NCI-H524 treated with DMSO at 0.1 percent for 48 hours (cell line): ENCODE measurements at regions not wholly inside any gene's neighbourhood (a gene's known extent, or its start where the extent isn't known, plus 50 kb on each side); places are given as distances from the start of the nearest gene placed in this dataset.
A peak's percentile ranks its signal among the peaks of the same experiment; 100 is the strongest.

Experiments
- DNase-seq: peaks from one replicate; lab custom pipeline; 2025; lab: John Stamatoyannopoulos, UW

- no peak for DNase-seq
Observed at GRCh38 chr10:63708421-63708820, 187.2 kb downstream of the REEP3 start.

DNA sequence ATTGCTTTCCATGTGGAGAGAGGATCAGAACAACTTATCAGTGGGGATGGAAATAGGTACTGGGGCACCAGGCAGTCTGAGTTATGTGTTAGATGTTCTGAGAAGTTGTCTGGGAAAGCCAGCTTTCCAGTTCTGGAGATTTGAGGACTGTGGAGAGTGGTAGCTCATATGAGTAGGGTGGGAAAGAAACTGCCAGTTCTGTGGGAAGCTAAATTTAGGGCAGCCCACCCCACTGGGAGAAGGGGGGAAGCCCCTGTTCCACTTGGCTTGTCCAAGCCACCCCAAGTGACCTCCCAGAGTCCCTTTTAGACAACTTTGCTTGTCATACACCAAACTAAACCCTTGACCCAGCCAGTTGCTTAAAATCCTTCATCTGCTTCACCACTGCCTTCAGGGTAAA lies 189.5 kb downstream of the REEP3 start:
- no peak for DNase-seq

GRCh38 chr10:63711361-63711760 lies 190.2 kb downstream of the REEP3 start:
- DNase-seq, result no peak

- DNase-seq, result peak; percentile 9
Observed at GRCh38 chr10:63711867-63712716, 190.9 kb downstream of the REEP3 start.

DNA sequence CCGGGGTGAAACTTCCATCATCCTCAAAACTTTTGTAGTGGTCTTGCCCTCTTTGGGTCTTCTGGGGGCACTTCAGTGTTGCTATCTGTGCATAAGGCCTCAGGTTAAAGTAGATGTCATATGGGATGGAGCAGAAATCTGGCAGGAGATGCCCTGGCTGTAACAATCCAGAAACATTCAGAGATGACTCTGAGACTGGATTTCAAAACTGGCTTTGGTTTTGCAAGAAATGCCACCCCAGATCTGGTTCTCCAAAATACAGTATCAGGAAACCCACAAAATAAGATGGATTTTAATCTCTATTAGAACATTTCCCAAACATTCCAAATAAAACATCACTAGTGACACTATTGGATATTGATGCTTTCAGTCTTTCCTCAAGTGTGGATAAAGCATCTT lies 191.5 kb downstream of the REEP3 start:
- DNase-seq, result no peak

GRCh38 chr10:63713191-63714144 lies 192.3 kb downstream of the REEP3 start:
- peak; percentile 6 for DNase-seq

DNA sequence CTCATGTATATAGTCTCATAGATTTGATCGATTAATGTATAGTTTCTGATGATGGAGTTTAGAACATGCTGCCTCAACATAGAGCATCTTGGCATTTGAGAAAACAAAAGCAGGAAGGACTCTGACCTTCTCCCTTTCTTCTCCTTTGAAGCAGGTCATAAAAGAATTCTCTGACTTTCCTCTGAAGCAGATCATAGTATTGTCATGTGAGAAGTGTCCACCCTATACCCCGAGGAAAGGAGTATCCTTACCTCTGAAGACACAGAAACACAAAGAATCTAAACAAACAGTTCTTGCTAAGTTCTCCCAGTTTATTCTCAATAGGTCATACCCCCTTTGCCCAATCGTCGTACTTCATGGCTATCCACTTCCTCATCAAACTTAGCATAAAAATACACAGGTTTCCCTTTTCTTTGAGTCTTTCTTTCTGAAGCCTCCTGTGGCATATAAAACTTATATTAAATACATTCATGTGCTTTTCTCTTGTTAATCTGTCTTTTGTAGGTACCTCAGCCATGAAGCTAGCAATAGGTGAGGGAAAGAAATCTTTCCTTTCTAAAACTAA lies 194.9 kb downstream of the REEP3 start:
- no peak for DNase-seq

GRCh38 chr10:63717027-63717715 lies 196.0 kb downstream of the REEP3 start:
- no peak for DNase-seq

GRCh38 chr10:63718006-63718405 lies 196.8 kb downstream of the REEP3 start:
- no peak for DNase-seq

DNA sequence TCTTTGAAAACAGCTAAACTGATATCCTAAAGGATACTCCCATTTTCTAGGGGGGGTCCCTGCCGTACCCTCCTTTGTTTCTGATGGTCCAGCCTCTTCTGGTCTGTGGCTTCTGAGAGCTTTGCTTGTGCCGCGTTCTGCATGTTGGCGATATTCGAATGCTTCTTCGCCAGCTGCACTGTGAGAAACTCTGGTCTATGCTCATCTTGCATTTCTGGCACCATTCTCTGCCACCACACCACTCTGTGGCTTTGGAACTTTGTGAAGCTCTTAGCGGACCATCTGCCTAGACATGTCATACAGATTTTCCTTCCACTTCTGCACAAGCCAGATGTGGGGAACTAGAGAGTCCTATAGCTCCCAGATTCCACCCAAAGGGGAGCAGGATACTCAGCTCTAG lies 197.2 kb downstream of the REEP3 start:
- no peak for DNase-seq

DNA sequence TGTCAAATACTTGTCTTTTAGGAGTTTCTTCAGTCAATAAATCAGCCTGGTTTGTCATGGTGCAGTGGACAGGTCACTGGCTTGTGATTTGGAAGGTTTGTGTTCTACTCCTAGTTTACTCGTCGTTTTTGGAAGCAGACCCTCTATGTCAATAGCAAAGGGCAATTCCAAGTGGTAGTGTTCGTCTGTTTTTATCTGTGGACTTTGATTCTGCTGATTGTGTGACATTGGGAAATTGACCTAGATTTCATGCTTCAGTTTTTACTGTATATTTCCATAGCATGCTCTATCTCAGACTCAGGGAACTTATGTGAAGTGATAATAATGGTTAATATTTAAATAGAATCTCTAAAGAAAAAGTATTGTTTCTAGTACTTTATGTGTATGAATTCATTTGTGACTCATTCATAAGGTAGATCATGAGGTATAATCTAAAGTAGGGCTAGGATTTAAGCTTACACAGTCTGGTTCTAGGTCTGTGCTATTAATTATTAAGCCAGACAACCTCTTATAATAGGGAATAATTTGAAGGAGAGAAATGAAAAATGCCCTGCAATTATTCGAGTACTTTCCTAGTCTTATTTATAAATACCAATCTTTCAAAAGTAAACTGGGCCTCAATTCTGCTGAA lies 198.1 kb downstream of the REEP3 start:
- DNase-seq, result no peak

GRCh38 chr10:63720072-63720537 lies 198.9 kb downstream of the REEP3 start:
- DNase-seq, result no peak

DNA sequence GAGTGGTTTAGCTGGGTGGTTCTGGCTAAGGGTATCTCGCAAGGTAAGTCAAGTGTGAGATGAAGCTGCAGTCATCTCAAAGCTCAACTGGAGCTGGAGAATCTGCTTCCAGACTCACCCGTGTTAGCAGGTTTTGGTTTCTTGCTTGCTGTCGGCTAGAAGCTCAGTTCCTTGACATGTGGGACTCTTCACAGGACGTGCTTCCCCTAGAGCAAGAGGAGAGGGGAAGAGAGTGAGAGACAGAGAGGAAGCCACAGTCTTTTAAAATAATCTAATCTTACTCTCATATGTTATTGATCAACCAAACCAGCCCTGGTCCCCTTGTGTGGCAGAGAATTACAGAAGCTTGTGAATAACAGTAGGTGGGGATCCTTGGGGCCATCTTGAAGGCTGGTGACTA lies 199.5 kb downstream of the REEP3 start:
- DNase-seq, result no peak

DNA sequence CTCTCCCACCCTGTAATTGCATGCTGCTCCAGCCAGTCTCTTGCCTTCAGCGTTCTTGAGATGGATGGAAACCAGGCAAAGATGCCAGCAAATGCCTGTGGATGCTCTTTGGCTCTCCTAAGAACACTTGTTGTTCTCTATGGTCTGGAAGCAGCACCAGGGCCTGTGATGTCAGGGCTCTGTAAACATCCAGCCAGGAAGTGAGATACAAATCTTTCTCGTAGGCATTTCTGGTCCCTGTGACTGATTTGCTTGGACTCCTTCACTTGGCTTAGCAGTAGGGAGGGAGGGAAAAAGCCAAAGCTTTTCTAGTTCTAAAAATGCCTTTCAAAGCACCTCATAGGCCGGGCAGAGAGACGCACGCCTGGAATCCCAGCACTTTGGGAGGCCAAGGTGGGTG lies 201.3 kb downstream of the REEP3 start:
- no peak for DNase-seq

DNA sequence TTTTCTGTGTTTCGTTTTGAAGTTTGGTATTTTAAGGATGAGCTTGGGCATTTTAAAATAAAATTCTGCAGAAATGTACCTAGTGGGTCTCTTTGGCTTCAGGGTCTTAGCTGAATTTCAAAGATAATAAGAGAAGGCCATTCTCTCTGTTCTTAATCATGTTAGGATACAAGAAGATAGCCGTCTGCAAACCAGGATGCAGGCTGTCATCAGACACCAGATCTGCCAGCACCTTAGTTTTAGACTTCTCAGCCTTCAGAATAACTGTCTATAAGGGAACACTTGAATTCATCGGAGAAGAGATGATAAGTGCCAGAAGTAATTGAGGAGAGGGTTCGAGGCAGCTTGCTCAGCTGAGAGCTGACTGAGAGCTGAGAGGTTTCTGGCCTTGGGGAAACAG lies 202.1 kb downstream of the REEP3 start:
- DNase-seq, result no peak

DNA sequence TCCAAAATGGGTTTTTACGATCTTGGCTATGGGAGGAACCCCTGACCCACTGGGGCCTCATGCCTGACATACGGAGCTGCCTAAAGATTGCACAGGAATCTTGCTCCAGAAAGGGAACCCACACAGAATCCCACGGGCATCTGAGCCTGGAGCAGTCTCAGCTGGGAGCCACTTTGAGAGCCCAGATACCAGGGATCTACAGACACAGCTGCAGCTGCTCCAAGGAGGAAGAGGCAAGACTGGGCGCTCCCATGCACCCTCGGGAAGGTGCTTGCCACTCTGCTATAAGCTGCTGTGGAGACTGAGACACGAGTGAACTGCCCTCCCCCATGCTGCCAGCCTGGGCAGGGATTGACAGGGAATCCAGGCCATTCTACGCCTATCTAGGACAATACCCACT lies 202.5 kb downstream of the REEP3 start:
- DNase-seq, result no peak

DNA sequence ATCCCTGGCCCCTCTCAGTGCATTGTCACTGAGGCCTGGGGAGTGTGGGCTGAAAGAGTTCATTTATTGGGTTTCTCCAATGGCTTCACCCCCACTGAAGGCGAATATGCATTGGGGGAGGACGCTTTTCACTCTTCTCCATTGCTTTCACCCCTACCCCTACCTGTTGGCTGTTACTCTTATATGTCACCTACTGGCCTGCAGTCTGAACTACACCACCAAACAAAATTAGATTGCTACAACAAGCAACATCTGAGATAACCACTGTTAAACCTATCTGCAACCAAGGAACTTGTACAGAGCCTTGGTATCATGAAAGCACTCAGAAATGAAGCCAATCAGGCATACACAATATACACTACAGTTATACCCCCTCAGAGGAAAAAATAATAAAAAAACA lies 203.7 kb downstream of the REEP3 start:
- DNase-seq, result no peak

GRCh38 chr10:63726867-63727266 lies 205.7 kb downstream of the REEP3 start:
- no peak for DNase-seq

DNA sequence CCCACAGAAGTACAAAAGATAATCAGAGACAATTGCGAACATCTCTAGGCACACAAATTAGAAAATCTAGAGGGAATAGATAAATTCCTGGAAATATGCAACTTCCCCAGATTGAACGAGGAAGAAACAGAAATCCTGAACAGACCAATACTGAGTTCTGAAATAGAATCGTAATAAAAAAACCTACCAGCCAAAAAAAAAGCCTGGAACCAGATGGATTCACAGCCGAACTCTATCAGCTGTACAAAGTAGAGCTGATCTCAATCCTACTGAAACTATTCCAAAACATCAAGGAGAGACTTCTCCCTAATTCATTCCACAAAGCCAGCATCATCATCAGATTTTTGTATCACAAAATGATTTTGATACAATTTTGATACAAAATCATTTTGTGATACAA lies 206.4 kb downstream of the REEP3 start:
- no peak for DNase-seq

- no peak for DNase-seq
Observed at GRCh38 chr10:63735305-63735704, 214.1 kb downstream of the REEP3 start.

GRCh38 chr10:63738410-63738809 lies 217.2 kb downstream of the REEP3 start:
- no peak for DNase-seq
